HepG2 (cell line): ENCODE measurements at regions not wholly inside any gene's neighbourhood (a gene's known extent, or its start where the extent isn't known, plus 50 kb on each side); places are given as distances from the start of the nearest gene placed in this dataset.

ENCODE experiments used
- ATAC-seq: fragments of 200-7000 bp; cut with Tn5 transposase; 3 replicates; pipeline ENCODE4 v1.9.1; 2020; ENCODE audit warnings: mild to moderate bottlenecking, moderate library complexity
- BruUV-seq: library from RNA; stranded (reverse); fragments of 400-500 nt; replicated peaks from 2 replicates; lab custom pipeline; 2021; lab: Mats Ljungman, UMichigan
- CTCF ChIA-PET: fragments of 300-600 bp; formaldehyde crosslinking; extraction: SDS; loops from one replicate; lab custom pipeline; 2021; ENCODE audit warnings: low total read pairs, inconsistent platforms, low intra/inter-chr PET ratio; lab: Yijun Ruan, JAX
- POLR2A ChIA-PET: fragments of 350-600 bp; sonication (Branson Sonifier 250); formaldehyde crosslinking; loops from one replicate; lab custom pipeline; 2020; ENCODE audit warnings: antibody characterized with exemption, inconsistent platforms; lab: Yijun Ruan, JAX
- DNase-seq: peaks from one replicate; pipeline ENCODE4 v3.0.0-alpha.2; 2015; ENCODE audit warnings: low spot score
- FAIRE-seq: peaks from 3 replicates; lab custom pipeline; 2011; peaks lifted over from hg19 to GRCh38; lab: Jason Lieb, UNC
- H2AFZ ChIP-seq: one replicate; pipeline ENCODE4 v1.6.1; 2011; ENCODE audit warnings: low read length, inconsistent platforms
- H3K27ac ChIP-seq: fragments of 300-600 bp; 3 replicates; pipeline ENCODE4 v1.8.0; 2011; ENCODE audit warnings: mixed run types, mild to moderate bottlenecking, mixed read lengths, low read length, inconsistent platforms; ENCODE audit not compliant: insufficient read depth; ENCODE audit errors: extremely low read length
- H3K27me3 ChIP-seq, 2 experiments: fragments of 200-600 bp in 1 of 2; 2 replicates in 1 of 2; 3 replicates in 1 of 2; pipeline versions ENCODE4 v1.6.0 to v1.8.0; 2011; ENCODE audit warnings: low read length in 2 of 2, mild to moderate bottlenecking in 2 of 2, moderate library complexity in 2 of 2, inconsistent platforms in 1 of 2; ENCODE audit not compliant: insufficient read depth in 2 of 2, control insufficient read depth in 1 of 2
- H3K36me3 ChIP-seq, 2 experiments: fragments of 200-600 bp in 1 of 2; replicated peaks in 1 of 2; 2 replicates in 1 of 2; 3 replicates in 1 of 2; pipeline versions ENCODE4 v1.5.1 to v1.8.0; 2011; ENCODE audit warnings: low read length in 2 of 2, inconsistent platforms in 1 of 2; ENCODE audit not compliant: insufficient read depth in 2 of 2, control insufficient read depth in 1 of 2
- H3K4me1 ChIP-seq: 2 replicates; pipeline ENCODE4 v1.5.1; 2012; ENCODE audit warnings: low read length, inconsistent platforms; ENCODE audit not compliant: insufficient read depth
- H3K4me2 ChIP-seq: 2 replicates; pipeline ENCODE4 v1.6.0; 2011; ENCODE audit warnings: low read depth, low read length, inconsistent platforms
- H3K4me3 ChIP-seq, 3 experiments: fragments of 200-600 bp in 1 of 3; sonication (generic), shearing (Covaris generic) in 1 of 3; replicated peaks in 1 of 3; 2 replicates each; pipeline ENCODE4 v1.5.1; 2011 to 2016; ENCODE audit warnings: low read length in 3 of 3, inconsistent platforms in 2 of 3, low read depth in 2 of 3, mild to moderate bottlenecking in 2 of 3, control low read depth in 1 of 3, mixed read lengths in 1 of 3; ENCODE audit not compliant: insufficient read depth in 1 of 3
- H3K79me2 ChIP-seq: one replicate; pipeline ENCODE4 v1.6.1; 2011; ENCODE audit warnings: low read length, inconsistent platforms; ENCODE audit not compliant: insufficient read depth
- H3K9ac ChIP-seq: 2 replicates; pipeline ENCODE4 v1.6.0; 2011; ENCODE audit warnings: mild to moderate bottlenecking, low read depth, low read length, inconsistent platforms; ENCODE audit not compliant: insufficient read depth
- H3K9me3 ChIP-seq: 2 replicates; pipeline ENCODE4 v1.5.1; 2012; ENCODE audit warnings: mild to moderate bottlenecking, low read length
- H4K20me1 ChIP-seq: 2 replicates; pipeline ENCODE4 v1.6.0; 2011; ENCODE audit warnings: inconsistent platforms, mild to moderate bottlenecking, low read length, moderate library complexity; ENCODE audit not compliant: insufficient read depth
- IRF1 ChIP-seq: sonication (generic); formaldehyde crosslinking; IDR thresholded peaks from 2 replicates; pipeline ENCODE4 v1.4.0; 2020; ENCODE audit warnings: low read depth, mild to moderate bottlenecking, missing genetic modification reagents
- PHF8 ChIP-seq: sonication (generic); formaldehyde crosslinking; IDR thresholded peaks from 2 replicates; pipeline ENCODE4 v1.5.0; 2020; ENCODE audit warnings: missing genetic modification reagents
- RAD21 ChIP-seq: fragments of 450-650 bp; formaldehyde crosslinking; IDR thresholded peaks from 2 replicates; pipeline ENCODE4 v1.5.0; 2020; ENCODE audit warnings: mild to moderate bottlenecking
- ZBTB4 ChIP-seq: sonication (generic); formaldehyde crosslinking; IDR thresholded peaks from 2 replicates; pipeline ENCODE4 v1.4.0; 2020; ENCODE audit warnings: missing genetic modification reagents, mild to moderate bottlenecking, borderline replicate concordance
- ZNF674 ChIP-seq: sonication (generic); formaldehyde crosslinking; IDR thresholded peaks from 2 replicates; pipeline ENCODE4 v1.5.0; 2020; ENCODE audit warnings: low read depth, mild to moderate bottlenecking, missing genetic modification reagents
- ZNF878 ChIP-seq: sonication (generic); formaldehyde crosslinking; IDR thresholded peaks from 2 replicates; pipeline ENCODE4 v1.8.1; 2023; ENCODE audit warnings: mild to moderate bottlenecking, missing genetic modification reagents, moderate library complexity
- WGBS: methylation state at CpG from one replicate; pipeline ENCODE4 v1.1.6; 2017; ENCODE audit warnings: low lambda C conversion rate; 5-methylcytosine and 5-hydroxymethylcytosine counted together
- in situ Hi-C: cut with HindIII; loops from 2 replicates; pipeline ENCODE4 v1.10.0; 2017; ENCODE audit warnings: low pct_unique_long_range_greater_than_20kb; ENCODE audit not compliant: extremely low pct_ligation_motif_present
- intact Hi-C: fragments of 100-400 bp; cut with micrococcal nuclease; formaldehyde crosslinking; loops from one replicate; pipeline ENCODE4 v1.10.0; 2022; ENCODE audit not compliant: unreplicated experiment
- TF ChIP-seq, protein P1 (sequence below): sonication (generic); formaldehyde crosslinking; conservative IDR thresholded peaks from 2 replicates; pipeline ENCODE4 v1.8.0; 2022; ENCODE audit warnings: missing genetic modification reagents
- TF ChIP-seq, protein P2 (sequence below): sonication (generic); formaldehyde crosslinking; IDR thresholded peaks from 2 replicates; pipeline ENCODE4 v1.9.0; 2021; ENCODE audit warnings: missing genetic modification reagents, borderline replicate concordance

- no peak for TF ChIP-seq IRF1 (CRISPR knock-in tag)
- TF ChIP-seq, protein P1, sequence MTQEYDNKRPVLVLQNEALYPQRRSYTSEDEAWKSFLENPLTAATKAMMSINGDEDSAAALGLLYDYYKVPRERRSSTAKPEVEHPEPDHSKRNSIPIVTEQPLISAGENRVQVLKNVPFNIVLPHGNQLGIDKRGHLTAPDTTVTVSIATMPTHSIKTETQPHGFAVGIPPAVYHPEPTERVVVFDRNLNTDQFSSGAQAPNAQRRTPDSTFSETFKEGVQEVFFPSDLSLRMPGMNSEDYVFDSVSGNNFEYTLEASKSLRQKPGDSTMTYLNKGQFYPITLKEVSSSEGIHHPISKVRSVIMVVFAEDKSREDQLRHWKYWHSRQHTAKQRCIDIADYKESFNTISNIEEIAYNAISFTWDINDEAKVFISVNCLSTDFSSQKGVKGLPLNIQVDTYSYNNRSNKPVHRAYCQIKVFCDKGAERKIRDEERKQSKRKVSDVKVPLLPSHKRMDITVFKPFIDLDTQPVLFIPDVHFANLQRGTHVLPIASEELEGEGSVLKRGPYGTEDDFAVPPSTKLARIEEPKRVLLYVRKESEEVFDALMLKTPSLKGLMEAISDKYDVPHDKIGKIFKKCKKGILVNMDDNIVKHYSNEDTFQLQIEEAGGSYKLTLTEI (CRISPR knock-in tag) = no peak
- TF ChIP-seq ZBTB4 = no peak
Measured at GRCh38 chr15:98121536-98121935, 161.0 kb downstream of the ARRDC4 start (continued).

DNA sequence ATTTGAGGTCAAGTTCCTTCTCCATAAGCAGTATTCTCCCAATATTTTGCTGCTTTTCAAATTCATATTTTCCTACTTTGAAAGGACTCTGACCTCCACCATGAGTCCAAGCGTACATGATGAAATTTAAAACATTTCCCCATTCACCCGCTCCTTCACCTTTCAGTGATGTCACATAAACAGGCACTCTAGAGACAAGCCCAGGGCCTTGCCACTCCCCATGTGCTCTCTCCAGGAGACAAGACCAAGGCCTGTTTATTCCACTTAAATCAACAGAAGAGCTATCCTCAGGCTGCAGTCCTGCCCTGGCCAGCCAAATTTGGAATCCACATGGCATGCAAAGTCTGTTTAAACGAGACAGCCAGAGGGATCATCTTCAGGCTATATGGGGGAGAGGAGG lies 161.5 kb downstream of the ARRDC4 start:
- Histone ChIP-seq H3K9me3 (no peaks in the 10 kb centered on the region), H3K4me2 (no peak overlapping the region), H3K4me3 (no peak overlapping the region), H3K27ac (no peak overlapping the region), H3K4me1 (no peaks in the 10 kb centered on the region), H4K20me1 (no peaks in the 10 kb centered on the region), H3K79me2 (no peaks in the 10 kb centered on the region), H3K36me3 (no peaks in the 10 kb centered on the region), H3K9ac (no peak overlapping the region), H3K27me3 (peaks cover 0 to 6% of the 10 kb centered on the region in 2 experiments; a peak in 1 of 5 replicates), H2AFZ (no peak overlapping the region)
- CTCF ChIA-PET = no interaction called here
- no TSS peak for BruUV-seq
- in situ Hi-C loops (no loop called here), intact Hi-C loops (no loop called here)
- POLR2A ChIA-PET = no interaction called here
- TF ChIP-seq RAD21 (CRISPR knock-in tag) (no peak), ZNF674 (CRISPR knock-in tag) (no peak), PHF8 (CRISPR knock-in tag) (no peak), ZNF878 (CRISPR knock-in tag) (no peak)
- TF ChIP-seq, protein P2, sequence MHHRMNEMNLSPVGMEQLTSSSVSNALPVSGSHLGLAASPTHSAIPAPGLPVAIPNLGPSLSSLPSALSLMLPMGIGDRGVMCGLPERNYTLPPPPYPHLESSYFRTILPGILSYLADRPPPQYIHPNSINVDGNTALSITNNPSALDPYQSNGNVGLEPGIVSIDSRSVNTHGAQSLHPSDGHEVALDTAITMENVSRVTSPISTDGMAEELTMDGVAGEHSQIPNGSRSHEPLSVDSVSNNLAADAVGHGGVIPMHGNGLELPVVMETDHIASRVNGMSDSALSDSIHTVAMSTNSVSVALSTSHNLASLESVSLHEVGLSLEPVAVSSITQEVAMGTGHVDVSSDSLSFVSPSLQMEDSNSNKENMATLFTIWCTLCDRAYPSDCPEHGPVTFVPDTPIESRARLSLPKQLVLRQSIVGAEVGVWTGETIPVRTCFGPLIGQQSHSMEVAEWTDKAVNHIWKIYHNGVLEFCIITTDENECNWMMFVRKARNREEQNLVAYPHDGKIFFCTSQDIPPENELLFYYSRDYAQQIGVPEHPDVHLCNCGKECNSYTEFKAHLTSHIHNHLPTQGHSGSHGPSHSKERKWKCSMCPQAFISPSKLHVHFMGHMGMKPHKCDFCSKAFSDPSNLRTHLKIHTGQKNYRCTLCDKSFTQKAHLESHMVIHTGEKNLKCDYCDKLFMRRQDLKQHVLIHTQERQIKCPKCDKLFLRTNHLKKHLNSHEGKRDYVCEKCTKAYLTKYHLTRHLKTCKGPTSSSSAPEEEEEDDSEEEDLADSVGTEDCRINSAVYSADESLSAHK (CRISPR knock-in tag) = no peak
- ATAC-seq (no peak), FAIRE-seq (no peak), DNase-seq (no peak)
- WGBS = 11% methylated on average over 3 of the region's 3 CpGs
